ENCODE measurements at regions not wholly inside any gene's neighbourhood (a gene's known extent, or its start where the extent isn't known, plus 50 kb on each side); places are given as distances from the start of the nearest gene placed in this dataset.

DNA sequence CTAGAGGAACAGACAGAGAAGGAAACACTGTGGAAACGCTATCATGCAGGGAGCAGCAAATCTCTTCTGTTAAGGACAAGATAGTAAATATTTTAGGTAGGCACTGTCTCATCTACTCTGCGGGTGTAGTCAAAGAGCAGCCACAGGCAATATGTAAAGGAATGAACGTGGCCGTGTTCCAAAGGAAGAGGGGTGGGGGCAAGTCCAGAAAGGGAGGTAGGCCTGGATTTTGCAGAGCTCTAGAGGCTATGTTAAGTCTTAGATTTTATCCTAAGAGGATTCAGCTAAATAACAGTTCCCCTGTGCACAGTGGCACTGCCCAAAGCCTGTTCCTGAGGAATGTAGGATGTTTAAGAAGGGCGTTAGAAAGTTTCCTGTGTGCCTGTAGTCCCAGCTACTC is 161.6 kb downstream of the ACTL7B start:
- DNase-seq (ENCODE audit: low read depth): no peak

DNA sequence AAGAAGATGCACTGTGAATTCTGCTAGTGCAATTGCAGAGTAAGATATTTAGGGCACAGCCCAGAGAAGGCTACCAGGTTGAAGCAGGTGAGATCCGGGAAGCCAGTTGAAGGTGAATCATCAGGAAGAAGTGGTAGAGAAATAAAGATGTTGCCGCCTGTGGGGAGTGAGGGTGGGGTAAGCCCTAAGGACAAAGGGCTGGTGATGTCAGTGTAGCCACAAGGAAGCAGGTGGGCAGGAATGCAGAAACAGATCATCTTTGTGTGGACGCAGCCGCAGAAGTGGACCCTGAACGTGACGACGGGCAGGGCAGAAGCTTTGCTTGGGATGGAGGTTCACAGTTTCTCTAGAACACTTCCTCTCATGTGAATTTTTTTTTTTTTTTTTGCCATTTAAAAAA is 164.2 kb downstream of the ACTL7B start:
- no peak overlapping the region for H3K4me3 ChIP-seq (ENCODE audit: low read depth, low read length)
- no peak for DNase-seq (ENCODE audit: low read depth)
- TF ChIP-seq, protein P1, sequence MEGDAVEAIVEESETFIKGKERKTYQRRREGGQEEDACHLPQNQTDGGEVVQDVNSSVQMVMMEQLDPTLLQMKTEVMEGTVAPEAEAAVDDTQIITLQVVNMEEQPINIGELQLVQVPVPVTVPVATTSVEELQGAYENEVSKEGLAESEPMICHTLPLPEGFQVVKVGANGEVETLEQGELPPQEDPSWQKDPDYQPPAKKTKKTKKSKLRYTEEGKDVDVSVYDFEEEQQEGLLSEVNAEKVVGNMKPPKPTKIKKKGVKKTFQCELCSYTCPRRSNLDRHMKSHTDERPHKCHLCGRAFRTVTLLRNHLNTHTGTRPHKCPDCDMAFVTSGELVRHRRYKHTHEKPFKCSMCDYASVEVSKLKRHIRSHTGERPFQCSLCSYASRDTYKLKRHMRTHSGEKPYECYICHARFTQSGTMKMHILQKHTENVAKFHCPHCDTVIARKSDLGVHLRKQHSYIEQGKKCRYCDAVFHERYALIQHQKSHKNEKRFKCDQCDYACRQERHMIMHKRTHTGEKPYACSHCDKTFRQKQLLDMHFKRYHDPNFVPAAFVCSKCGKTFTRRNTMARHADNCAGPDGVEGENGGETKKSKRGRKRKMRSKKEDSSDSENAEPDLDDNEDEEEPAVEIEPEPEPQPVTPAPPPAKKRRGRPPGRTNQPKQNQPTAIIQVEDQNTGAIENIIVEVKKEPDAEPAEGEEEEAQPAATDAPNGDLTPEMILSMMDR (IDR thresholded peaks at IDR 0.05; ENCODE audit: insufficient read depth, low read depth, low read length, missing control alignments): no peak

More for the DNA sequence above, 161.6 kb downstream of the ACTL7B start:
- TF ChIP-seq, protein P1 (IDR thresholded peaks at IDR 0.05; ENCODE audit: insufficient read depth, low read depth, low read length, missing control alignments): no peak
- H3K4me3 ChIP-seq (ENCODE audit: low read depth, low read length): no peak overlapping the region

DNA sequence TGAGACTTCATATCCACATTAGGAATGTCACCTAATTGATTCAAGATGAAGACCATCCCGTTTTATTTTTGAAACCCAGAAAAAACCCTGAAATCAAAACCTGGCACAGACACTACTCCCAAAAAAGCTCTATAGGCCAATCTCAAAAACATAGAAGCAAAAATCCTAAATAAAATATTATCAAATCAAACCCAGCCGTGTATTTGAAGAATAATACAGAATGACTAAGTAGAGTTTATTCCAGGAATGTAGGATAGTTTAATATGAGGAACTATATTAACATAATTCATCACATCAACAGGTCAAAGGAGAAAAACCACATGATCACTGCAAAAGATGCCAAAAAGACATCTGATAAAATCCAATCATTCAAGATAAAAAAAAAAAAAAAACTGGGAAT is 167.1 kb downstream of the ACTL7B start:
- no peak for DNase-seq (ENCODE audit: low read depth)
- no peak overlapping the region for H3K4me3 ChIP-seq (ENCODE audit: low read depth, low read length)
- TF ChIP-seq, protein P1 (IDR thresholded peaks at IDR 0.05; ENCODE audit: insufficient read depth, low read depth, low read length, missing control alignments): no peak

DNA sequence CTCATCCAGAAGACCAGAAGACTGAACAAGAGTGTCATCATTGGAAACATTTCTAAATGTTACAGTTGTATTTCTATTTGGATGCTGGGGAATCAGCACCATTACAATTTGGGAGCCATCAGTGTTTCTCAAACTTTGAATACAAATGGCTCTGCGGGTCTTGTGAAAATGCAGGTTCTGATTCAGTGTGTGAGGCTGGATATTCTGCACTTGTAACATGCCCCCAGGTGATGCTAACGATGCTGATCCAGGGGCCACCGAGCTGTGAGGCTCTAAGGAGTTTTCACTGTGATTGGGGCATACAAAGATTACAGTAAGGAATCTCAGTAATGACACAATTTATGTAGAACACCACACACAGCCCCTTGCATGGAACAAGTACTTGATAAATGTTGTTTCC is 167.7 kb downstream of the ACTL7B start:
- TF ChIP-seq, protein P1 (IDR thresholded peaks at IDR 0.05; ENCODE audit: insufficient read depth, low read depth, low read length, missing control alignments): no peak
- no peak overlapping the region for H3K4me3 ChIP-seq (ENCODE audit: low read depth, low read length)
- no peak for DNase-seq (ENCODE audit: low read depth)

DNA sequence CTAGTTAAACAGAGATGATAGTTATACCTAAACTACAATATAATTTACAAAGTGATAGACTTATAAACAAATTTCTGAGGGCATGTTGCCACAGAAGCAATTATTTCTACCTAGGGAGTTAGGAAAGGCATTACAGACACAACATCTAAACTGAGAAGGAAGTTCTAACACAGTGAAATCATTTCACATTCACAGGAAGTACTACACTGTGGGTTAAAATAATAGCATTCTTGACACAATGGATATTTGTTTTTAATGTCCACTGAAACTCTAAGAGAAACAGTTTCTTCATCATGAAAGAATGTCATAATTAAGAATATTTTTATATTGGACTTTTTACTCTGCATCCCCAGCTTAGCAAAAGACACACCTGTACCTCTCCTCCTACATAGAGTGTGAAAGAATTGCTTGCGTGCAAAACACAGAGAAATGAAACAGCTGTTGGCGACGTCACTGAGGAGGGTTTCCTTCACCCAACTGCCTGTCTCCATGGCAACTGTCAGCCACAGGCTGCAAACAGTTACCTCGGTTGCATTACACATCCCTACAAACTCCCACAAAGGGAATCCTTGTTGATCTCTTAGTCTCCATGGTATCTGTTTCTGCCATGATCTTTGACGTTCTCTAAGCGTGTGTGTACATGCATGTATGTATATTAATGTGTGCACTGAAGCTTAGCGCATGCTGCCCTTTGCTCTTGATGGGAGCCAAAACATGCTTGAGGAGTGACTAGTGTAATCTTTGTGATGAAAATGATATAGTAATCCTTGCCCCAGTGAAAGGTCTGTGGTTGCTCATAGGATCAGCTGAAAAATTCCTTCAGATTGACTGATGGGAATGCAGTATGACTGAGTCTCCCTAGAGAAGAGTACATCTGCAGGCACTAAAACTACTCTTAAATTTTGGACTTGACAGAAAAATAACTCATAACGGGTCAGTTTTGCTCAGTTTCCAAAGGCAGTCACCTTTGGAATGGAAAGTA is 168.5 kb downstream of the ACTL7B start:
- peak; percentile 33 for DNase-seq (ENCODE audit: low read depth)
- no peak overlapping the region for H3K4me3 ChIP-seq (ENCODE audit: low read depth, low read length)
- TF ChIP-seq, protein P1 (IDR thresholded peaks at IDR 0.05; ENCODE audit: insufficient read depth, low read depth, low read length, missing control alignments): no peak

DNA sequence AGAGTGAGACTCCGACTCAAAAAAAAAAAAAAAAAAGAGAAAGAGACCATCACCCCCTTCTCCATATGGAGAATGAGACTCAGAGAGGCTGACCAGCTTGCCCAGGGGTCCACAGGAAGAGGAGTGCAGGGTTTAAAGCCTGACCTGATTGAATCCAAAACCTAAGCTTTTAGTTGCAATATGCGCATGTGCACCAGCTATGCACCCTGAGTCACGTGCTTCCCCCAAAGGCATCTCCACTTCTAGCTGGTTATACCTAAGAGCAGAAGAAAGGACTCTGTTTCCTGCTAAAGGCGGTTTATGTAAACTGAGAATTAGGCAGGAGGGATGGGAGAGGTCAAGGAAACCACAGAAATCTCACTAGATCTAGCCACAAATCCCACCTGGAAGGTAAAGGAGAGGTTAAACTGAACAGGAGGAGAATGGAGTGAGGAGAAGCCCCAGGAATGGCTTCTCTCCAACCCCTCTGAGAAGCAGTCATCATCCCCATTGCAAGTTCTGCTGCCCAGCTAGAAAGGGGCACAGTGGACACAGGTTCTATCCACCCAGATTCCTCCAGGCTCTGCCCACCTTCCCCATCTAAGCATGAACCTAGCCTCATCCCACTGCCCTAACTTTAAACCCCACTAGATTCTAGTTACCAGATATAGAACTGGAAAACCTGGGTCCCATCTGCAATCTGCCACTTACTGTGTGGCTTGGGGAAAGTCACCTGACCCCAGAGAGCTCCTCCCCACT is 171.3 kb downstream of the ACTL7B start:
- DNase-seq (ENCODE audit: low read depth): no peak
- TF ChIP-seq, protein P1 (IDR thresholded peaks at IDR 0.05; ENCODE audit: insufficient read depth, low read depth, low read length, missing control alignments): no peak
- no peak overlapping the region for H3K4me3 ChIP-seq (ENCODE audit: low read depth, low read length)
